ENCODE measurements at regions not wholly inside any gene's neighbourhood (a gene's known extent, or its start where the extent isn't known, plus 50 kb on each side); places are given as distances from the start of the nearest gene placed in this dataset.

DNA sequence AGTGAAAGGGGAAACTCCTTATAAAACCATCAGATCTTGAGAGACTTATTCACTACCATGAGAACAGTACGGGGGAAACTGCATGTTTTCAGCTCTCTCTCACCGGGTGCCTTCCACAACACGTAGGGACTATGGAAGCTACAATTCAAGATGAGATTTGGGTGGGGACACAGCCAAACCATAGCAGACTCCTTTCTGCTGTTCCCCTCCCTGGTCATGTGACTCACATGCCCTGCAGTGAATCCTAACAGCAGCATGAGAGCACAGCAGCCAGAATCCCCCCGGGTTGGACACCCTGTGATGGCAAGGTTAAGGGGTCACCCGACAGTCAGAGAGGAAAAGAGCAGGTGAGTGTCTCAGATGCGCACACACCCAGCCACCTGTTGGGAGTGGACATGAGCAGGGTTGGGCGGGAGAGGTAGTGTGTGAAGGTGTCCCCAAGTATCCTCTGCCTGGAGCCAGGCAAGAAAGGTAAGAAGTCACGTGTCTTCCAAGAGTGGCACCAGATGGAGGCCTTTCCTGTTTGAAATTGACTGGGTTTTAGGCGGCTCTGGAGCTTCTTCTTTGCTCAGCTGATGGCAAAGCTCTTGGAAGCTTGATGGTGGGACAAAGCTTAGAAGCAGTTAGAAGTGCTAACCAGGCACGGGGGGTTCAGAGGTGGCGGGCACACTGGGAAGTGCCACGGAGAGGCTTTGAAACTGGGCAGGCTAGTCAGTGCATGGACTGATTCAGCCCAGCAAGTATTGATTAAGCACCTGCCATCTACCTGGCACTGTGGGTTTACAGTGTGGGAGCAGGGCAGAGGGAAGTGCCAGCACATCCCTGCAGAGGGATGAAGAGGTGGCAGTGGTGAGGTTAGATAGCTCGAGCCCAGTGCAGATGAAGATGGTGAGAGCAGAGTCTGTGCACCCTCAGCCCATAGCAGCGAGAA lies 68.7 kb downstream of the RHOB start:
- H3K27ac Mint-ChIP-seq = no peak overlapping the region
- peaks cover 1% of the 10 kb centered on the region for H3K36me3 Mint-ChIP-seq (ENCODE audit: low read depth)
- H3K4me1 Mint-ChIP-seq (ENCODE audit: low read depth) = peaks cover 6% of the 10 kb centered on the region
- peaks cover 2% of the 10 kb centered on the region for H3K27me3 Mint-ChIP-seq (ENCODE audit: insufficient read depth)
- DNase-seq (ENCODE audit: low spot score) = no peak
- intact Hi-C loops (cut with micrococcal nuclease) = no loop called here
- H3K9me3 Mint-ChIP-seq = no peaks in the 10 kb centered on the region
- H3K4me3 Mint-ChIP-seq = no peak overlapping the region

DNA sequence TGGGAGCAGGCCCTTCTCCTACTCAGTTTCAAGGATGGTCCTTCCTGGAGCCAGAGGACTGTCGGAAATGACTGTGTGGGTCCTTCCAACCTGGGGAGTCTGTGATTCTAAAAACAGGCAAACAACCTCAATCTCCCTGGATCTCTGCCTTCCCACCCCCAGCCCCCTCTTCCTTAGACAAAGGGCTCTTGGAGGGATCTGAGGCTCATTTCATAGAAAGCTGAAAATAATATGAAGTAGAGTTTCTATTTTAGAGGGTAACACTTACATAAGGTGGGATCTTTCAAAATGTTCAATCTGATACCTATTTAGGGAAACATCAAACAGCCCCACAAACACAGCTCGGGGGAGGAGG lies 69.4 kb downstream of the RHOB start:
- H3K27me3 Mint-ChIP-seq (ENCODE audit: insufficient read depth) = peaks cover 4% of the 10 kb centered on the region
- no peak overlapping the region for H3K4me3 Mint-ChIP-seq
- intact Hi-C loops (cut with micrococcal nuclease) = no loop called here
- peaks cover 6% of the 10 kb centered on the region for H3K4me1 Mint-ChIP-seq (ENCODE audit: low read depth)
- H3K27ac Mint-ChIP-seq = no peak overlapping the region
- no peak for DNase-seq (ENCODE audit: low spot score)
- peaks cover 1% of the 10 kb centered on the region for H3K36me3 Mint-ChIP-seq (ENCODE audit: low read depth)
- no peaks in the 10 kb centered on the region for H3K9me3 Mint-ChIP-seq

DNA sequence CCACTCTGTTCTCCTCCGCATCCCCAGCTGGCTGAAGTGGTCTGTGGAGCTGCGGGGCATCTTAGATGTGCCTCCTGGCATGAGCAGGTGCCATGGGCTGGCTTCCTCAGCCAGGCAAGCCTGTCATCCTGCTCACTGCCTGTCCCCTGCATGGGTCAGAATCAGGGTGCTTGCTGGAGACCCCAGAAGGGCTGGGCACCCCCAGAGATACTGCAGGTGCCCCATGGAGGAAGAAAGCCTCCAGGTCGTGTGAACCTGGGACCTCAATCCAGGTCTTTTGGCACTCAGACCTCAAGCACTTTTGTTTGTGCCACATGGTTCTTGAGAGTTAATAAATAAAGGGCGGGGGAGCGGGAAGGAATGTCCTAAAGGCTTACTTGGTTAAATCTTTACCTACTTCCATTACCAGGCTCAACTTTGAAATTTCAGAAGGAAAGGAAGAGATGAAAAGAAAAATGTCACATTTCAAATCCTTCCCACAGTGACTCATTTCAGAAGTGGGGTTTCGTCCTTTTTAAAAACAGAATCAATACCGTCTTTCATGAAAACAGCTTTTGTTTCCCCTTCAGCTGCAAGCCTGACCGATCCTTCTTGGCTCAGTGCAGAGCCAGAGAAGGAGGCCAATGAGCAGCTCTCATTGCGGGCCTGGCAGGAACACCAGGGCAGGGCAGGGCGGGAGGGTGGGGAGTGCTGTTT lies 69.9 kb downstream of the RHOB start:
- Mint-ChIP-seq H3K36me3 (ENCODE audit: low read depth) (peaks cover 1% of the 10 kb centered on the region), H3K4me3 (no peak overlapping the region), H3K27me3 (ENCODE audit: insufficient read depth) (peaks cover 4% of the 10 kb centered on the region), H3K4me1 (ENCODE audit: low read depth) (peaks cover 6% of the 10 kb centered on the region), H3K27ac (no peak overlapping the region), H3K9me3 (no peaks in the 10 kb centered on the region)
- intact Hi-C loops (cut with micrococcal nuclease) = no loop called here
- DNase-seq (ENCODE audit: low spot score) = no peak

DNA sequence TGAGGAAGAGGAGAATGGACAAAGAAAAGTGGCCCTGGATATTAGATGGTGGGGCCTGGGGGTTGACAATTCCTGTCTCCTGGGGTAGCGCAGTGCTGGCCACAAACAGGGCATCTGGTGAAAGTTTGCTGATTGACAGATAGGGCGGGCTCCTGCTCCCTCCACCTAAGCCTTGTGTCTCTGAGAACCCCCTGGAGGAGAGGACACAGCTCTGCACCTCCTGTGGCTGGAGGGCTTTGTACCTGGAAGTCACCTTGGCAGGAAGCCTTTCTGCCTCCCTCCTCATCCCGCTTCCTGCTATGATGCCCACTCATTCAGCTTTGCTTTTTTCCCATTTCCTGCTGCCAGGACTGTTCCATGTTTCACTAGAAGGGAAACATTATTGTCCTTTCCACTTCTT lies 72.4 kb downstream of the RHOB start:
- peaks cover 1% of the 10 kb centered on the region for H3K36me3 Mint-ChIP-seq (ENCODE audit: low read depth)

DNA sequence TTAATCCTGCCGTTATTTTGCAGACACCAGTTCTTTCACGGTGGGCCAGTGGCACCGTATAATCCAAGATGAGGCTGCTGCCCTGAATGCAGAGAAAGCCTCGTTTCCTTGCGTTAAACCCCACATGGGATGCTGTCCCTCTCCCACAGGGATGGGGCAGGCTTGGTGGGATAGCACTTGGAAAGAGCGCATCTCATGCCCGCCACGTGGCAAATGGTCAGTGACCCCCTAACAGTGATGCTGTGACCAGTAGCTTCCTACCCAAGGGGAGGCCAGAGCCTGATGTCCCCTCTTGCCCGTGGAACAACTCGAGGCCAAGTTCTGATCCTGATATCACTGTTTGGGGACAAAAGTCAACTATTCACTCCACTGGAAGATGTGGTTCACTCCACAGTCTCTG lies 73.3 kb downstream of the RHOB start:
- Mint-ChIP-seq H3K9me3 (no peaks in the 10 kb centered on the region), H3K4me3 (no peak overlapping the region), H3K36me3 (ENCODE audit: low read depth) (no peaks in the 10 kb centered on the region), H3K4me1 (ENCODE audit: low read depth) (peaks cover 6% of the 10 kb centered on the region), H3K27ac (no peak overlapping the region), H3K27me3 (ENCODE audit: insufficient read depth) (peaks cover 13% of the 10 kb centered on the region)
- intact Hi-C loops (cut with micrococcal nuclease) = no loop called here
- no peak for DNase-seq (ENCODE audit: low spot score)

More for the DNA sequence above, 72.4 kb downstream of the RHOB start:
- no peak overlapping the region for H3K4me3 Mint-ChIP-seq
- DNase-seq (ENCODE audit: low spot score) = no peak
- peaks cover 6% of the 10 kb centered on the region for H3K4me1 Mint-ChIP-seq (ENCODE audit: low read depth)
- H3K27ac Mint-ChIP-seq = no peak overlapping the region
- no peaks in the 10 kb centered on the region for H3K9me3 Mint-ChIP-seq
- H3K27me3 Mint-ChIP-seq (ENCODE audit: insufficient read depth) = peaks cover 11% of the 10 kb centered on the region
- intact Hi-C loops (cut with micrococcal nuclease) = no loop called here

DNA sequence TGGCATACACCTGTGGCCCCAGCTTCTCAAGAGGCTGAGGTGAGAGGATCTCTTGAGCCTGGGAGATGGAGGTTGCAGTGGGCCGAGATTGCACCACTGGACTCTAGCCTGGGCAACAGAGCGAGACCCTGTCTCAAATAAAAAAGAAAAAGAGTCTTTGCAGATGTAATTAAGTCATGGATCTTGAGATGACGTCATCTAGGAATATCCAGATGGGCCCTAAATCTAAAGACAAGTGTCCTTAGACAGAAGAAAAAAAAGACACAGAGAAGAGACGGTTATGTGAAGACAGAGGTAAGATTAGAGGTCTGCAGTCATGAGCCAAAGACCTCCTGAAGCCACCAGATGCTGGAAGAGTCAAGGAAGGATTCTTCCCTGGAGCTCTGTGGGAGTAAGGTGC lies 74.3 kb downstream of the RHOB start:
- Mint-ChIP-seq H3K9me3 (no peaks in the 10 kb centered on the region), H3K36me3 (ENCODE audit: low read depth) (no peaks in the 10 kb centered on the region), H3K4me1 (ENCODE audit: low read depth) (peaks cover 6% of the 10 kb centered on the region), H3K27ac (no peak overlapping the region), H3K27me3 (ENCODE audit: insufficient read depth) (peaks cover 11% of the 10 kb centered on the region), H3K4me3 (no peak overlapping the region)
- intact Hi-C loops (cut with micrococcal nuclease) = no loop called here
- no peak for DNase-seq (ENCODE audit: low spot score)

DNA sequence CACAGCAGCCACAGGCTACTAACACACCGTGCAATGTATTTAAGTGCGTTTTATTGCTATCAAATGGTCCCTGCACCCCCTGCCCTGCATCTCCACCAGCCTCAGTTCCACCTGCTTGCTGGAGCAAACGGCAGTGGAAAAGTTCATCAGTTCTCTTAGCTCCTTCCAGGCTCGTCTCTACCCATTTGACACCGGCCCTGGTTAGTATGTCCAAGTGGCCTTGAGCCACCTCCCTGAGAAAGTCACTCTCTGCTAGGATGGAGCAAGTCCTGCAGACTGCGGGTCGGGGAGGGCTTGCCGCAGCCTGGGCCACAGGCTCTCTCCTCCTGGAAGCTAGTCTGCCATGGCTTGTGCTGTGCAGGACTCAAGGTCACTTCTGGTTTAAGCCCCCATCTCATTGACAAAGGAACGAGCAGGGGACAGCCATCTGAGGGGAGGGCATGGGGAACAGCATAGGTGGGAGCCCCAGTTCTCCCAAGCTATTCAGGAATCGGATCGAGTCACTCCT lies 74.9 kb downstream of the RHOB start:
- Mint-ChIP-seq H3K4me1 (ENCODE audit: low read depth) (peaks cover 3% of the 10 kb centered on the region), H3K27me3 (ENCODE audit: insufficient read depth) (peaks cover 11% of the 10 kb centered on the region), H3K4me3 (no peak overlapping the region), H3K27ac (no peak overlapping the region), H3K36me3 (ENCODE audit: low read depth) (no peaks in the 10 kb centered on the region), H3K9me3 (no peaks in the 10 kb centered on the region)
- no peak for DNase-seq (ENCODE audit: low spot score)
- intact Hi-C loops (cut with micrococcal nuclease) = no loop called here

DNA sequence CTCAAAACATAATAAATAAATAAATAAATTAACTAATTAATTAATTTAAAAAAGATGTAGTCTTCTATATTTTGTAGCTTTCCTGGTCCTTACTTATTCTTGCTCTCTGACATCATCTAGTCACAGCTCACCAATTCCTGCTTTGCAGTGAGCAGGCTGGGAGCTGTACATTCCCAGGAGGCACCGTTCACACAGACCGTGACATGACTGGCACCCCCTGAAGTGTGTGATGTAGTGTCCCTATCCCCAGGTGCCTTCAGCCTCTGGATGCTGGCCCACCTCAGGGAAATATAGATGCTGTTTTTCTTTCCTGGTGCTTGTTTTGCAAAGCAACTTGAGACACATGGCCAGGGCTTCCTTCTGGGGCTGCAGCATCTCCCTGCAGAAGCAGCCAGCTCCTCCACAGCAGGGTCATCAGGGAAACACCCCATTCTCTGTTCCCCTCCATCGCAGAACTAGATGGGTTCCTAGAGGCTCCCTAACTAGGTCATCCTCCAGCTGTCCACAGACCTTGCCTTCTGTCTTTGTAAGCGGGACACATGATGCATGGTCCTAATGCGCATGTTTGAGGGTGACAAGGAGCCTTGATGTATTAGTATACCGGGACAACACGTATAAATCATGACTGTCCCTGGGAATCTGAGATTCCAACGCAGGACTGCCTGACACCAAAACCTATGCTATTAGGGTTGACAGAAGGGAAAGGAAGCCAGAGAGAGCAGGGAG lies 76.4 kb downstream of the RHOB start:
- DNase-seq (ENCODE audit: low spot score) = no peak
- H3K27me3 Mint-ChIP-seq (ENCODE audit: insufficient read depth) = peaks cover 11% of the 10 kb centered on the region
- H3K36me3 Mint-ChIP-seq (ENCODE audit: low read depth) = no peaks in the 10 kb centered on the region
- no peaks in the 10 kb centered on the region for H3K9me3 Mint-ChIP-seq
- no peaks in the 10 kb centered on the region for H3K4me1 Mint-ChIP-seq (ENCODE audit: low read depth)
- intact Hi-C loops (cut with micrococcal nuclease) = no loop called here
- H3K27ac Mint-ChIP-seq = no peak overlapping the region
- H3K4me3 Mint-ChIP-seq = no peak overlapping the region

DNA sequence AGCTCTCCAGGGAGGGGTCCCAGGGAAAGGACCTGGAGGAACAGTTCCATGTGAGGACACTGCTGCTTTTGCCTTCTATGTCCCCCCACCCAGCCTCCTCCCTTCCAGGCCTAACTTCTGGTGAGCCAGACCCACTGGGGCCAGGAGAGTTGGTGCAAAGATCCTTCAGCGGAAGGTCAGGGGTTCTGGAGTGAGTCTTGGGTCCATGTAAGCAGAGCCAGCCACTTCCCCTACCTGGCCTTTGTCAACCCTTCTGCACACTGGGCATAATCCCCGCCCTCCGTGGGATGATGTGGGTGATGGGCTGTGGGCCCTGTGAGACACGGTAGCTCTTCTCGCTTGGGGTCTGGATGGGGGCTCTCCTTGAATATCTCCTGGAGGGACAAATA lies 76.9 kb downstream of the RHOB start:
- intact Hi-C loops (cut with micrococcal nuclease) = no loop called here
- H3K27me3 Mint-ChIP-seq (ENCODE audit: insufficient read depth) = peaks cover 11% of the 10 kb centered on the region
- no peak overlapping the region for H3K27ac Mint-ChIP-seq
- DNase-seq (ENCODE audit: low spot score) = no peak
- H3K4me3 Mint-ChIP-seq = no peak overlapping the region
- no peaks in the 10 kb centered on the region for H3K9me3 Mint-ChIP-seq
- no peaks in the 10 kb centered on the region for H3K4me1 Mint-ChIP-seq (ENCODE audit: low read depth)
- no peaks in the 10 kb centered on the region for H3K36me3 Mint-ChIP-seq (ENCODE audit: low read depth)

DNA sequence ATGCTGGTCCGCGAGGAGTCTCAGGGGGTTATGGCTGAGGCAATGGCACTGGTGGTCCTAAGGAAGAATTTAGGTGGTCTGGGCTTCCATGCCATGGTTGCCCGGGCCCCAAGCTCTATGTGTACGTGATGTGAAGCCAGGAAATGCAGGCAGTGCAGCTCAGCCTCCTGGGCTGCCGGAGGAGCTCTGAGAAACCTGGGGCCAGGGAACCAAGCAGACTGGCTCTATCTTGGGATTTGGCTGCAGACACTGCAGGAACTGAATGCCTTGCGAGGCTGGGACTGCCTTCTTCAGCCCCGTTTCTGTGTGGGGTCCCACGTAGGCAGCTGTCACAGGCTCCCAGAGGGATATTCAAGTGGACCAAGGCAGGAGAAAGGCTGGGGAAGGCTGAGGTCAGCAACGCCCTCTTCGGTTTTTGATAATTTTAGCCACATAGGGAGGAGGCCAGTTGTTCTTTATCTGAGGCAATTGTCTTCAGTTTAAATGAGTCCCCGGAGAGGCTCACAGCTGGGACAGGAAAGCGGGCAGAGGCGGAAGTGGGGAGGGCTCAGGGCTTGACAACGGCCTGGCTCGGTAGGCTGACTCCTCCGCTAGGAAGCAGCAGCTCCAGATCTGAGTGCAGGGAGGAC lies 77.7 kb downstream of the RHOB start:
- DNase-seq (ENCODE audit: low spot score) = no peak
- no peaks in the 10 kb centered on the region for H3K36me3 Mint-ChIP-seq (ENCODE audit: low read depth)
- intact Hi-C loops (cut with micrococcal nuclease) = no loop called here
- no peaks in the 10 kb centered on the region for H3K9me3 Mint-ChIP-seq
- no peaks in the 10 kb centered on the region for H3K4me1 Mint-ChIP-seq (ENCODE audit: low read depth)
- H3K4me3 Mint-ChIP-seq = no peak overlapping the region
- peaks cover 11% of the 10 kb centered on the region for H3K27me3 Mint-ChIP-seq (ENCODE audit: insufficient read depth)
- no peak overlapping the region for H3K27ac Mint-ChIP-seq

DNA sequence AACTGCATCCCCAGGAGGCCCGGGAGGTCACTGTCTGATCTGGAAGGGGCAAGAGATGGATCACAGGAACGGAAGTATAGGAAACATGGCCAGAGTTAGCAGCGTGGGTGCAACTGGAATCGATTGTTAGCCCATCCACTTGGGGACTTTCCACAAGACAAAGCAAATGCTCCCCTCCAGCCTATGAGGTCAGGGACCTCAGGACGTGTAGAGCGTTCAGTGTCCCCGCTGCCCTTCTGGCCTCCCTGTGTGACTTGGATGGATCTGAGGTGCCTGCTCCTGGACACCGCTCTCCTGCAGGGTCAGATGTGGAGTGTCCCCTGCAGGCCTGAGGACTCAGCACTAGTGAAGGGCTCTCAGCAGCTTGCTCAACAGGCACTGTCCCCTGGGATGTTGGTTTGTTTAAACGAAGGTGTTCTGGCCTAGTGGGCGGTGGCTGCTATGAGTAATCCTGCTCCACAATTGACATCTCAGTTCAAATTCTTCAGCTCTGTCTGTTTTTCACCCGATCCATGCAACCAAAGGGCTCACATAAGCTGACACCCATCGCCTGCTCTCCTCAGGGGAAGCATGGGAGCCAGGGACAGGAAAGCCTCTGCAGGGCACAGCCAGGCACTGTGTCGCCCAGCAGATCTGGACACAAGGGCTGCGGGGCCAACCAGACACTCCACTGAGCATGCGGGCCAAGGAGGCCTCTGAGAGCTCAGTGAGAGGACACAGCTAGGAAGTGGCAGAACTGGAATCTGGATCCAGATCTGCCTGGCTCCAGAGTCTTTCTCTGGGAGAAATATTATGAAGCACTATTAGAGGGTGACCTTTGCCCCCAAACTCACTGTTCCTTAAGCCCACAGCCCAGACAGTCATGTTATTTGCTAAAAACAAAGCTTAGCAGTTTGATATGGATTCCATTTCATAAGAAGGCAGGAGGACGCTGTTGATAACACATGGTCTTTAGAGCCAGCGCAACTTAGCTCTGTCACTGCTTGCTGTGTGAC lies 78.5 kb downstream of the RHOB start:
- Mint-ChIP-seq H3K9me3 (no peaks in the 10 kb centered on the region), H3K27me3 (ENCODE audit: insufficient read depth) (peaks cover 11% of the 10 kb centered on the region), H3K36me3 (ENCODE audit: low read depth) (no peaks in the 10 kb centered on the region), H3K27ac (no peak overlapping the region), H3K4me1 (ENCODE audit: low read depth) (no peaks in the 10 kb centered on the region), H3K4me3 (no peak overlapping the region)
- DNase-seq (ENCODE audit: low spot score) = no peak
- intact Hi-C loops (cut with micrococcal nuclease) = no loop called here

DNA sequence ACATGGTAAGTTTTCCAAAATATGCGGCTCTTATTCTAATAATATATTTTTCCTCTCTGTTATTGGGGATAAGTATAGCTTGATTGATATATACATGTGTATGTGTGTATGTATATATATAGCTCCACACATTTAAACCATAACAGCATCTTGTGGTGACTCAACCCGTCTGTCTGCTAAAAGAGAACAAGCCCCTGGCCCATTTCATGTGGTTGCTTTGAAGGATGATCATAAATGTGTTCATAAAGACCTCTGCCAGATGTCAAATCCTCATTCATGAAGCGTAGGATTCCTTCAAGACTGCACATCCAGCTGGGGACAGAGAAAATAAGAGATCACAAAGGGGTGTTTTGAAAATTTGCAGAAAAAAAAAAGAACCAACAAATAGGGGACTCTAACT lies 79.3 kb downstream of the RHOB start:
- intact Hi-C loops (cut with micrococcal nuclease) = no loop called here
- Mint-ChIP-seq H3K27me3 (ENCODE audit: insufficient read depth) (peaks cover 9% of the 10 kb centered on the region), H3K36me3 (ENCODE audit: low read depth) (no peaks in the 10 kb centered on the region), H3K4me3 (no peak overlapping the region), H3K27ac (no peak overlapping the region), H3K9me3 (no peaks in the 10 kb centered on the region), H3K4me1 (ENCODE audit: low read depth) (no peaks in the 10 kb centered on the region)
- DNase-seq (ENCODE audit: low spot score) = no peak
